GM18867 (cell line): ENCODE measurements at regions not wholly inside any gene's neighbourhood (a gene's known extent, or its start where the extent isn't known, plus 50 kb on each side); places are given as distances from the start of the nearest gene placed in this dataset.
"Not testable (repeated sequence)": the region's sequence is repeated elsewhere in the genome, so short reads cannot be mapped to it uniquely, and the experiment has no call there.

Experiments
- ATAC-seq: cut with Tn5 transposase; IDR thresholded peaks from one replicate; pipeline ENCODE4 v1.9.1; 2021; ENCODE audit warnings: mild to moderate bottlenecking, moderate library complexity; ENCODE audit not compliant: unreplicated experiment

DNA sequence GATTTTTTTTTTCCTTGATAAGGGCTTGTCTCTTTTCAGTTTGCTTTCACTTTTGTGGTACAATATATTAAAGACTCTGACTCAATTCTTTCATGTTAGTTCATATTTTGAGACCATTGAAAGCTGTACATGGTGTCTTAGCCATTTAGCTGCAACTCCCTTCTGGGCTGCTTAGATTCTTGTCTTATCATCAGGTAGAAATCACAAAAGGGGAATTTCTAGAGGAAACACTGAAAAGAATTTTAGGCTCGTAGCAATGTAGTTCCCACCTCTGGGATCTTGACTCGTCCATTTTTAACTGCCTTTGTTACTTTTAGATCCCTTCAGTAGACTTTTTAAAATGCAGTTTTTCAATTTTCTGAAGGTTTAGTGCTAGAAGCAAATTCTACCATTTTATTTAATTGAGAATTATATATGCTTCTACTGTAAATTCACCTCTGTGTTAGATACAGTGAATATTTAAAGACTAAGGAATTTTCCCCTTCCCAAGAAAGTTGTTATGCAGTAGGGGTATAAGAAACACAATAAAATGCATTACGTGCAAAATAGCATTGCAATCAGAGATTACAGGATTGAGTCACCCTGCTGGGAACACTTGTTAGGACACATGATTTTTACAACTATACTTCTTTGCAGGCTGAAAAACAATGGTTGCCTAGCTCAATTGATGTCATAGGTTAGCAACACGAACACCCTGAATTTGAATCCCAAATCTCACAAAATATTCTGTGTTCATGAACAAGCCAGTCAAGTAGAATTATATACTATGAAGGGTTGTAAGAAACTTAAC is 772.7 kb downstream of the PDCD6IP start:
- no peak for ATAC-seq

DNA sequence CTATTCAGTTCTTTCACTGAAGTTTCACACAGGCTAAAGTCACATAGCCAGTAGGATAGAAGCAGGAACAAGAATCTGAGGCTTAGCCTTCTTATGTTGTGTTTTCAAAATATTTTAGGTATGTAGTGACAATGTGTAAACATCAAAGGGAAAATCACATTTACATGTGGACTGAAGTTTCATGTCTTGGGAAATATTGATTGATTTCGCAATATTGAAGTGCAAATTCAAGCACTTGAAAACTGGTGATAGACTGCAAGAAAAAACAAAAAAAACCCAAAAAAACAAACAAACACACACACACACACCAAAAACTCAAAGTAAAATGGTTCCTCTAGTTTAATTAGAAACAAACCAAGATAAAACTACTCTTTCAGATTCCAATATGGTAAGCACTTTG is 773.3 kb downstream of the PDCD6IP start:
- ATAC-seq: no peak

DNA sequence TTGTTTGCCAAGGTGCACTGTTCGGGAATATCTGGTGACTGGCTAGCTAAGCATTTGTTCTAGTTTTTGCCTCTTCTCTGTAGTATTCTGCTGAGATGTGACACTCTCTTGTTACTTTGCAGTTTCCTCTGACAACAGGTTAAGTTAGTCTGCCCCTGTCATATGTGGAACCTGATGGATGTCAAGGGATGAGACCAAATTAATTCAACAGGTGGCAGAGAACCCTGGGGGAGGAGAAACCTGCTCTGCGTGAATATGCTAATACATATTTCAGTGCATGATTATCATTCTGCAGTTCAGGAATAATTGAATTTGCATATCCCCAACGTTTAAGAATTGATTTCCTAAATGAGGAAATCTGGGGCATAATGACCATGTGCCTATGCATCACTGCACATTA is 777.3 kb downstream of the PDCD6IP start:
- no peak for ATAC-seq

DNA sequence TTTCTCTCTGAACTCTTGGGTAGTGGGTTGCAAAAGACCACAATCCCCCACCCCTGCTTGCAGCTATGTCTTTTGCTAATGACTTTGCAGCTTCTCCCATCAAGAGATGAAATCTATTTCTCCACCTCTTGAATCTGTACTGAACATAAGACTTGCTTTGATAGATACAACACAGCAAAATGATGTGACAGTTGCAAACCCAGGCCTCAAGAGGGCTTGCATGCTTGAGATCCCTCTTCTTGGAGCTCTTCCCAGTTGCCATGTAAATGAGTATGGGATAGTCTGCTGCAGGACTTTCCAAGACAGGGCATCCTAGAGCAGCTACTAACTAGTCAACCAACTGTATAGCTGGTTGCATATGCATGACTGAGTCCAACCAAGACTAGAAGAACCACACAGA is 783.6 kb downstream of the PDCD6IP start:
- no peak for ATAC-seq

DNA sequence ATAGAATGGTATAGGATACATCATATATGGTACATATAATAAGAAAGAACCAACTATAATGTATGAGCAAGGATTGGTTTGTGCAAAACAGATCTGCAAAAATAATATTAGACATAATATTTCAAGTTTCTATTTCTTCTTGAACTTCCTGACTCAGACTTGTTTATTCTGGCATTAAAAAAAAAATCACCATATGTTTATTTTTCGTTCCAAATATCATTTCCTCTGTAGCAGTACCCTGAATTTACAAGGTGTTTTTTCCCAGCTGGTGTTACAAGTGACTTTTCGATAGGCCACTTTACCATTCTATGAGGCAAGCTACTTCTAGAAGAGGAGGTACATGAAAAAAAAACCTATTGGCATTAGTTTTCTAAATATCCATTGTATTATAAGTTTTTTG is 785.0 kb downstream of the PDCD6IP start:
- ATAC-seq: no peak

DNA sequence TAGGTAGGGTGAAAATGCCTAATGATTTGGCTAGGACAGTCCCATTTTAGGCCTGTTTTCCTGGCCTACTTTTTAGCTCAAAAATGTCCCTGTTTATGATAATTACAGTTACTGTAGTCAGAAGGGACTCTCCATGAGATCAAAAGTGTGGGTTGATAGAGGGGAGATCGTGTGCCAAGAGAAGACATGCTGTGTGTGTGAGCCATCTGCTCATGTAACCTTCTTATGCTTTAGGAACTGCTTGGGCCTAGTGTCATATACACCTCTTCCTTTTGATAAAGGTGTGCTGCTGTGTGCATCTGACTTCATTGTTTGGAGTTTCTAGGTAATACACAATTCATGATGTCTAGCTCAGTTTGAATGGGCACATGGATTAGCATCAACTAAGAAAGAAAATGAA is 786.5 kb downstream of the PDCD6IP start:
- no peak for ATAC-seq

DNA sequence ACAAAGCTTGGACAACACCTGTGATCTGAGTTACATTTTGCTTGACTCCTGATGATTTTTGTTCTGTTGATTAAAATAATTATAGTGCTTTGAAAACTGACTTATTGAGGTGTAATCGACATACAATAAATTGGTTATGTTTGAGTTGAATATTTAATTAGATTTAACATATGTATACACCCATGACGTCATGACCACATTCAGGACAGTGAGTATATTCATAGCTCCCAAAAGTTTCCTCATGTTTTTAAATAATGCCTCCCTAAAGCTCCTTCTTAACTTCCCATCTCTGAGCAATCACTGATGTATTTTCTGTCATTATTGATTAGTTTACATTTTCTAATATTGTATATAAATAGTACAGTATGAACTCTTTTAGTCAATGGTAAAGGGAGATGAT is 801.2 kb downstream of the PDCD6IP start:
- no peak for ATAC-seq

DNA sequence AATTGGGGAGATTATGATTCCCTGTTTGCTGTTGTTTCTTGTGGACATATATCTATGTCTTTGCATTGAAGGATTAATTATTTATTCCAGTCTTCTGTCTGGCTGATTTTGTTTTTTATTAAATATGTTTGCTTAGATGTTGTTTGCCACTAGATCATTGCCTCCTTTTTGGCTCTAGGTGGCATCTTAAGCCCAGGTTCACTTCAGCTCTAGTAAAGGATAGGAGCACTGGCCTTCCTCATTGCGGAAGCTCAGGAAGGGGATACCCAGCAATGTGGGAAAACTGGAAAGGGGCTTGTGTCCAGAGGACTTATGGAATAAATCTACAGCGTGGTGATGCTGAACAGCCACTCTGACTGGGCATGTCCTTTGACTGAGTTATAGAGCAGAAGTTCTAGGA is 821.6 kb downstream of the PDCD6IP start:
- no peak for ATAC-seq

DNA sequence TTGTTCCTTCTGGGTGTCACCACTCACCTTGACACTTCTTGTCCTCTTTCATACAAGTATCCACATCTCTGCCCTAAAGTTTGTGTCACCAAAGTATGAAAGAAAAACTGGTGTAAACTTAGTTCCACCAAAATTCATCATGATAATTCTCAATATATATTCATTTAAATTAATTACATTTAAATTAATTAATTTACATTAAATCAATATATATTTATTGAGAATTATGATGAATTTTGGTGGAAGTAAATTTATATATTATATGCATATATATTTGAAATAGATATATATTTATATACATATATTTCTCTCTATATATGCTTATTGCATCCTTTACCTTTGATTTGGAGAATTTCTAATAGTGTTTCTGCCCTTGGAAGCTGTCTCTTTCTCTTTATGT is 828.3 kb downstream of the PDCD6IP start:
- no peak for ATAC-seq

DNA sequence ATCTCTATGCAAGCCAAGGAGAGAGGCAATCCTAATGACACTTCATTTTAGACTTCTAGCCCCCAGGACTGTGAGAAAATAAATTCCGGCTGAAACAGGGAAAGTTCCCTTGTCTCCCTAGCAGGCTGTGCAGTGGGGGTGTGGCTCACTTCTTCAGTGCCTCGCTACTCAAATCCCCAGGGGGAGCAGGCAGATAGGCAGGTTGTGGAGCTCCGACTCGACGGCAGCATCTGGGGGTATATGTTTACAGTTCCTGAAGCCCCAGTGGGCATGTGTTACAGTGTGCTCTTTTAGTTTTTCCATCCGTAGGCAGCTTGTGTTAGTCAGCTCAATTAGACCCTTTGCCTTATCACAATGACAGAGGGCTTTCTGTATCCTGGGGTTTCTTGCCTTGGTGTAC is 836.5 kb downstream of the PDCD6IP start:
- ATAC-seq: no peak

DNA sequence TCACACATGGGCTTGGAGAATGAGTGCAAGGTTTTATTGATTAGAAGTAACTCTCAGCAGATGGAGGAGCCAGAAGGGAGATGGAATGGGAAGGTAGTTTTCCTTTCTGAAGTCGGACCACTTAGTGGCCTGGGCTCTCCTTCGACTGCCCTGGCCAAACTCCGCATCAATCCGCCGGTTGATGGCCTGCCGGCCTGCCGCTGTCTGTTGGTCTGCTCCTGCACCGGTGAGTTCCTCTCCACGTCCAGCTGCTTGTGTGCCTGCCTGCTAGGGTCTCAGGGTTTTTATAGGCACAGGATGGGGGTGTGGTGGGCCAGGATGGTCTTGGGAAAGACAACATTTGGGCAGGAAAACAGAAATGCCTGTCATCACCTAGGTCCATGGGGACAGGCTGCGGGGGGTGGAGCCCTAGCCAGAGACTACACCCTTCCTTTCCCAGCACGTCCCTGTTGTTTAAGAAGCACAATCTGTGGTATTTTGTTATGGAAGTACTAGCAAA is 837.0 kb downstream of the PDCD6IP start:
- ATAC-seq: no peak

DNA sequence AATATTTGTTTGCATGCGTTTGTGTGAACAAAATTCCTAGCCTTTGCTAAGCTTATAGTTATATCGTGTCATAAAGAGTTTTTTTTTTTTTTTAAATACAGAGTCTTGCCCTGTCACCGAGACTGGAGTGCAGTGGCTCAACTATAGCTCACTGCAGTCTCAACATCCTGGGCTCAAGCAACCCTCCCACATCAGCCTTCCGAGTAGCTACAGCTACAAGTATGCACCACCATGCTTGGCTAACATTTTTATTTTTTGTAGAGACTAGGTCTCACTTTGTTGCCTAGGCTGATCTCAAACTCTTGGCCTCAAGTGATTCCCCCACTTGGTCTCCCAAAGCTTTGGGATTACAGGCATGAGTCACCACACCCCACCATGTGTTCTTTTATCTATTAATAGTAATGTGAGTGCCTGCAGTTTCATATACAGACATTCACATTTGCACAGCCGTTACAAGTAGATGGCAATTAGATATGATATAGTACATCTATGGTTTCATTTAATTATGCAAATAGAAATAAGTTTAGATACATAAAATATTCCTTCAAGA is 848.6 kb downstream of the PDCD6IP start:
- ATAC-seq: no peak

DNA sequence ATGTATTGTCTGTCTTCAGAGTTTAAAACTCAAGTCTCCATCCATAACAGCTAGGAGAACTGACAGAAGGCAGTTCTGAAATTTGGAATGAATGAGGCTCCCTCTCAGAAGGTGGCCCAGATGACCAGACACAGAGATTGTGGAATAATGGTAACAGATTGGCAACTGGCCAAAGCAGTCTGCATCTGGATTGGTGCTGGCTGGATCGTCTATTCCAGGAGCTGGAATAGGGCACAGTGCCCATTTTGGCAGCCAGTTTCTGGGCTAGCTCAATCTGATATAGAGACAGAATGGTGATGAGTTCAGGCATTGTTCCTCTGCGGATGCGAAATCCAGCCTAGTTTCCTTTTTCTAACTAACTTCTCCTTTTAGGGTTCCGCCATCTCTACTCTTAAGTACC is 851.7 kb downstream of the PDCD6IP start:
- no peak for ATAC-seq

DNA sequence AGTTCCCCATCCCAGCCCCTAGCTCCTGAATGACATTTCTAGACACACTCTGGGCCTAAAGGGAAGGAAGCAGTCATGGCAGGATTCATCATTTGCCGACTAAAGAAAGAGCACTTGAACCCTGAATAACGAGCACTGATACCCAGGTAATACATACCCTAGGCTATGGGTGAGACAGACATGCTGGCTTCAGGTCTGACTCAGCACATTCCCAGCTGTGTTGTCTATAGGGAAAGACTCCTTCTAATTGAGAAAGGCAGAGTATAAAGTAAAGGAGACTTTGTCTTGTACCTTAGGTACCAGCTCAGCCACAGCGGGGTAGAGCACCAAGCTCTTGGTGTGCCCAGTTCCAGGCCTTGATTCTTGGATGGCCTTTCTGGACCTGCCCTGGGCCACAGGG is 870.5 kb downstream of the PDCD6IP start:
- ATAC-seq: no peak

DNA sequence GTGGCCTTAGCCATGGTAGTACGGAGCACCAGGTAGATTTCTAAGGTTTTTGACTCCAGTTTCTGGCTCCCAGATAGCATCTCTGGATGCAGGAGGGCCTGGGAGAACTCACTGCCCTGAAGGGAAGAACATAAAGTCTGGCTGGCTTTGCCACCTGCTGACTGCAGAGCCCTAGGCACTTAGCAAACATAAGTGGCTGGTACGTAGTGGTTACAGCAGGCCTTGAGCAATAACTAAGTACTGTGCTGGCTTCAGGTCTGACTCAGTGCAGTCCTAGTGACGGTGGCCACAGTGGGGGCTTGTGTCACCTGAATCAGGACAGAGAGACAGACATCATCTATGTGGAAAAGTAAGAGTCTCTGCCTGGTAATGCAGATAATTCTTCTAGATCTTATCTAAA is 871.1 kb downstream of the PDCD6IP start:
- no peak for ATAC-seq

DNA sequence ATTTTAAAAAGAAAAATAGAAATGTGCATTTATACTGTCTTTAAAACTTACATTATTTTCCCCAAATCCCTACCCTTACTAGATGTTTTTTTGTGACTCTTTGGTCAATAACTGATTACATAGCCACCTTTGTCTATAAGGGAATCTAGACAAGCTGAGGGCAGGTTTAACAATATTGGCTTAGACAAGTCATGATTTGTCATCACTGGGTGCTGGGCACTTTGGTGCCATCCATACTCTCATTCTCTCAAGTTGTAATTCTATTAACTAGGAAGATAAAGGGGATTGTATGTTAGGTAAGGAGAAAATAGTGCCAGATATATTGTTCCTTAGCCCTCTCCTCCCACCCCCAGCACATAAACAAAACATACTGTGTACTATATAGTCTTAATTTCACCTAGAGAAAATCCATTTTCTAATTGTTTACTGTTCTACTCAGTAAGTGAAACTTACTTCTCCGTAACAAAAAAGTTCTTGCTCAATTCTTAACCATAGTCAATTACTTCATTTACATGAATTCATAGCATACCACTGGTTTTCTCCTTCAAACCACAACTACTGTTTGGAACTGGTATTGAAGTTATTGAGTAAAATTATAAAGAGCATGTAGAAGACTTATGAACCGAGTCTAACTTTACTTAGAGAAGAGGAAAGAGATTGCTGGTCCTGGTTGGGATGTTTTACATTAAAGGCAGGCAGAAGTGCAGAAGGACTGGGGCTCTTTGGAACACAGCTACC is 877.1 kb downstream of the PDCD6IP start:
- ATAC-seq: no peak

DNA sequence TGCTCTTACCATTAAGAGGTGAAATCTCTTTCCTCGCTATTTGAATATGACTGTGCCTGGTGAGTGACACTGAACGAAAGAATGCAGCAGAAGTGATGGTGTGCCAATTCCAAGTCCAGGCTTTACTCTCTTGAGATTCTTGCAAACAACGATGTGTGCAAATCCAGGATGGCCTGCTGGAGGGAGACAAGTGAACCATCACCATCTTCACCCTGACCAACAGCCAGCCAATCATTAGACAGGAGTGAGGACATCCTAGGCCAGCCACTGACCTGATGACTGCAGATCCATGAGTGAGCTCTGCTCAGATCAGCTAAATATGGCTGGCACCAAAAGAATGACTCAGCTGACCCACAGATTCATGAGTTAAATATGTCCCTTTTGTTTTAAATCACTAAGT is 878.0 kb downstream of the PDCD6IP start:
- no peak for ATAC-seq

DNA sequence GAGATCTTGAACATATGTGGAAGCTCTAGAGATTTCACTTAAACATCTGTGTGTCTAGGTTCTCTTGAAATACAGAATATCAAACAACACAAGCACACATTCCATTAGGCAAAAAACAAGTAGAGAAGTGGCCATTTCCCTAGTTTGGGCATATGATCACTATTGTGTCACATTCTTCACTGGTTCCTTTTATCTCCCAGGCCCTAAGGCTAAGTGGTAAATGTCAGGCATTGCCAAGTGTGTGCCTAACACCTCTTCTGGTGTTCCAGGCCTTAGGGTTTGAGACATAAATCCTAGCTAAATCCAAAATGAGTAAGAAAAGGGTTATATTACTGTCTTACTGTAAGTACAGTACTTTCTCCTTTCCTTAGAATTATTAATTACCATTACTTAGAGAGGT is 880.1 kb downstream of the PDCD6IP start:
- ATAC-seq: no peak

DNA sequence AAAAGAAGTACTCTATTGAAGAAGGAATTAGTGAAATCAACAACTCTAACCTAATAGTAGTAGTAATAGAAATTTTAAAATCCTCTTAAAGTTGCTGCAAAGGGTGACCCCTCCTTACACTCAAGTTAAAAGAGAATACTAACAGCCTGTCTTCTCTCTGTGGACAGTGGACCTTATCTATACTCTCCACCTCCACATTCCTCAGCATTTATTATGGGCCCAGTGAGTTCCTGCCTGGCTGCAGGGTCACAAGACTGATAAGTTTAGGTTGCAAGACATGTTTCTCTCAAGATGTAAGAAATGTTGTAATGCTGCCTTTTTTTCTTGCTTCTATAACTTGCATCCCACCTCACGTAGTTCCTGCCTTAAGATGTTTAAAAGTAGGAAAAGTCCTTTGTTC is 880.6 kb downstream of the PDCD6IP start:
- not testable (repeated sequence) for ATAC-seq

DNA sequence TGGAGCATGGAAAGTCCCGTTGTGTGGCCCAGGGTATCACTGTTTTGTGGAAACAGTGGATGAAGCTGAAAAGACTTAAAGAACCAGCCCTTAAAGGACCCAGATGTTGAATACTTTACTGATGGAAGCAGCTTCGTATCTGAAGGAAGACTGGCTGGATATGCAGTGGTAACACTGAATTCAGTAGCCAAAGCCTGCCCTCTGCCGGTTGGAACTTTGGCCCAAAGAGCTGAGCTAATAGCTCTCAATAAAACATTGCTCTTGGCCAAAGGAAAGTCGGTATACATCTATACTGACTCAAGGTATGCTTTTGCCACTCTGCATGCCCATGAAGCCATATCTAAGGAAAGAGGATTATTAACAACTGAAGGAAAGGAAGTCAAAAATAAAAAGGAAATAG is 885.4 kb downstream of the PDCD6IP start:
- ATAC-seq: no peak

DNA sequence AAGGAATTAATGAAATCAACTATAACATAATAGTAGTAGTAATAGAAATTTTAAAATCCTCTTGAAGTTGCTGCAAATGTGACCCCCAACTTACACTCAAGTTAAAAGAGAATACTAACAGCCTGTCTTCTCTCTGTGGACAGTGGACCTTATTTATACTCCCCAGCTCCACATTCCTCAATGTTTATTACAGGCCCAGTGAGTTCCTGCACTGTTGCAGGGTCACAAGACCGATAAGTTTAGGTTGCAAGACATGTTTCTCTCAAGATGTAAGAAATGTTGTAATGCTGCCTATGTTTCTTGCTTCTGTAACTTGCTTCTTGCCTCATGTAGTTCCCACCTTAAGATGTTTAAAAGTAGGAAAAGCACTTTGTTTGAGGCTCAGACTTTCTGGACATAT is 888.1 kb downstream of the PDCD6IP start:
- ATAC-seq: no peak

DNA sequence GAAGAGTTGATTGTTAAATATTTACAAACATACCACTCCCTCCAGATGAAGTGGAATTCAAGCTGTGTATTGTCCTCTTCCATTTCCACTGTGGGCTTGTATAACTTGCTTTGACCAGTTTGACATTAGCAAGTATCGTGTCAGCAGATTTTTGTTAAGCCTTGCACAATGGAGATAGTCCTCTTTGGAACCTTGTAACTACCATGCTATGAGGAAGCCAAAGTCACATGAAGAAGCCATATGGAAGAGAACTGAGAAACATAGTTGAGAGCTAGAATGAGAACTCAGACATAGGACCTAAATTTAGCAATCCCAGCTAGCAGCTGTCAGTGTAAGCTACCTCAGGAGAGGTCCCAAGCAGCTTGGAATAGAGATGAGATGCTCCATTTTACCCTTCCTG is 889.2 kb downstream of the PDCD6IP start:
- no peak for ATAC-seq
